ENCODE measurements at regions not wholly inside any gene's neighbourhood (a gene's known extent, or its start where the extent isn't known, plus 50 kb on each side); places are given as distances from the start of the nearest gene placed in this dataset.

DNA sequence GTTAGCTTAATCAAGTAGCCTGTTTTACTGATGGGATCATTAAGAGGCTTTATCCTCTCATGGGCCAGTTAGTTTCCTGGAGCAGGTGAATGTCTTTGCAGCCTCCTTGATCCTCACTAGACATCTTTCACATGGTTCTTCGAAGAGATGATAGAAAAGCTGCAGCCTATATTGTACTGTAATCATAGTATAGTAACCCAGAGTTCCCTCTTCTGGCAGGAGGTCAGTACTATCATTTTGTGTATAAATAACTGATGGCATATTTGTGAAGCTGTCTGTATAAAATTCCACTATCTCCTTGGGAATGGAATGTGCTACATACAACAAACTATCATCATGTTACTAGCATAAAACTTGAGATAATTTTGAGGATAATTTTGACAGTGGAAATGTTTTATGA is 123.8 kb upstream of the PRPS1L1 start:
- Histone ChIP-seq H3K4me1 (ENCODE audit: control insufficient read depth in 1 of 2, insufficient read depth in 2 of 2, low read length in 2 of 2) (no peaks in the 10 kb centered on the region), H2BK120ac (ENCODE audit: insufficient read depth, low read length, poor library complexity) (no peak overlapping the region), H3K14ac (ENCODE audit: low read length) (no peak overlapping the region), H2AFZ (ENCODE audit: insufficient read depth, low read length, poor library complexity) (no peak overlapping the region), H3K79me2 (ENCODE audit: control insufficient read depth, insufficient read depth, low read length, poor library complexity) (no peaks in the 10 kb centered on the region), H3K4me3 (ENCODE audit: low read depth, low read length) (no peak overlapping the region), H3K27ac (ENCODE audit: low read depth, low read length) (no peak overlapping the region), H4K8ac (ENCODE audit: low read depth, low read length) (no peak overlapping the region), H3K79me1 (ENCODE audit: low read length) (no peaks in the 10 kb centered on the region), H3K18ac (ENCODE audit: low read length) (no peak overlapping the region), H4K91ac (ENCODE audit: low read depth, low read length) (no peak overlapping the region), H3K36me3 (ENCODE audit: control insufficient read depth in 1 of 2, insufficient read depth in 2 of 2, low read length in 2 of 2) (no peaks in the 10 kb centered on the region), H3K9ac (ENCODE audit: low read length) (no peak overlapping the region), H3K23ac (ENCODE audit: low read length) (no peak overlapping the region), H3K4me2 (ENCODE audit: low read length) (no peak overlapping the region), H3K27me3 (ENCODE audit: insufficient read depth, low read length) (no peaks in the 10 kb centered on the region), H2BK5ac (ENCODE audit: low read depth, low read length, poor library complexity) (no peak overlapping the region), H3K9me3 (ENCODE audit: insufficient read depth, low read depth, low read length) (no peaks in the 10 kb centered on the region), H2AK5ac (ENCODE audit: low read length) (no peak overlapping the region), H2BK12ac (ENCODE audit: low read length) (no peak overlapping the region), H3K4ac (ENCODE audit: low read depth, low read length) (no peak overlapping the region), H4K12ac (ENCODE audit: low read depth, low read length) (no peak overlapping the region)
- WGBS (ENCODE audit: extremely low coverage, insufficient coverage, insufficient read length), result no CpG with 5 or more reads among the region's 1 CpG
- no peak for DNase-seq

- H3K9me3 ChIP-seq (ENCODE audit: insufficient read depth, low read depth, low read length), result no peaks in the 10 kb centered on the region
- no peak overlapping the region for H2BK12ac ChIP-seq (ENCODE audit: low read length)
- no peak overlapping the region for H3K23ac ChIP-seq (ENCODE audit: low read length)
- WGBS (ENCODE audit: extremely low coverage, insufficient coverage, insufficient read length), result no CpG with 5 or more reads among the region's 6 CpGs
- no peak overlapping the region for H2BK5ac ChIP-seq (ENCODE audit: low read depth, low read length, poor library complexity)
- no peak overlapping the region for H4K12ac ChIP-seq (ENCODE audit: low read depth, low read length)
- no peaks in the 10 kb centered on the region for H3K4me1 ChIP-seq (ENCODE audit: control insufficient read depth in 1 of 2, insufficient read depth in 2 of 2, low read length in 2 of 2)
- no peak overlapping the region for H3K9ac ChIP-seq (ENCODE audit: low read length)
- no peak overlapping the region for H3K4me3 ChIP-seq (ENCODE audit: low read depth, low read length)
- no peaks in the 10 kb centered on the region for H3K27me3 ChIP-seq (ENCODE audit: insufficient read depth, low read length)
- no peak overlapping the region for H2AFZ ChIP-seq (ENCODE audit: insufficient read depth, low read length, poor library complexity)
- H3K4ac ChIP-seq (ENCODE audit: low read depth, low read length), result no peak overlapping the region
- no peak overlapping the region for H3K14ac ChIP-seq (ENCODE audit: low read length)
- H3K79me2 ChIP-seq (ENCODE audit: control insufficient read depth, insufficient read depth, low read length, poor library complexity), result no peaks in the 10 kb centered on the region
- H4K91ac ChIP-seq (ENCODE audit: low read depth, low read length), result no peak overlapping the region
- no peak overlapping the region for H3K4me2 ChIP-seq (ENCODE audit: low read length)
- no peak overlapping the region for H3K27ac ChIP-seq (ENCODE audit: low read depth, low read length)
- no peaks in the 10 kb centered on the region for H3K36me3 ChIP-seq (ENCODE audit: control insufficient read depth in 1 of 2, insufficient read depth in 2 of 2, low read length in 2 of 2)
- no peak overlapping the region for H2BK120ac ChIP-seq (ENCODE audit: insufficient read depth, low read length, poor library complexity)
- no peak overlapping the region for H2AK5ac ChIP-seq (ENCODE audit: low read length)
- no peak overlapping the region for H4K8ac ChIP-seq (ENCODE audit: low read depth, low read length)
- H3K79me1 ChIP-seq (ENCODE audit: low read length), result no peaks in the 10 kb centered on the region
- H3K18ac ChIP-seq (ENCODE audit: low read length), result no peak overlapping the region
- no peak for DNase-seq
These were observed 125.6 kb upstream of the PRPS1L1 start for GRCh38 chr7:18153183-18153748.

DNA sequence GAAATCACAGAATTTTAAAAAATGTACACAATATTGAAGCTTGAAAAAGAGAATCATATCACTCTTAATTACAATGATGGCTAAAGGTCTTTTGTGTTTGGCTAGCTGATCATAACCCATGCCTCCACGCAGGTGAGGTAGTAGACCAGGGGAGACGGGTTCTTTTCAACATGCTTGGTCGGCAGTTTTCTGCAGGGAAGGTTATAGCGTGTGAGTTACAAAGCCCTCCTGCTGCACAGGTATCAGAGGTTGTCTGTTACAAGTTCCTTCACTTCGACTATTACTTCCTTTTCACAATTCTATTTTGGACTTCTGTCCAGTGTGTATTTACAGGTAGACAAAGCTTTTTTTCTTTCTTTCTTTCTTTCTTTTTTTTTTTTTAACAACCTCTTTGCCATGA is 127.1 kb upstream of the PRPS1L1 start:
- Histone ChIP-seq H2BK5ac (ENCODE audit: low read depth, low read length, poor library complexity) (no peak overlapping the region), H3K4me1 (ENCODE audit: control insufficient read depth in 1 of 2, insufficient read depth in 2 of 2, low read length in 2 of 2) (no peaks in the 10 kb centered on the region), H3K9ac (ENCODE audit: low read length) (no peak overlapping the region), H3K79me1 (ENCODE audit: low read length) (no peaks in the 10 kb centered on the region), H2BK12ac (ENCODE audit: low read length) (no peak overlapping the region), H3K36me3 (ENCODE audit: control insufficient read depth in 1 of 2, insufficient read depth in 2 of 2, low read length in 2 of 2) (no peaks in the 10 kb centered on the region), H3K9me3 (ENCODE audit: insufficient read depth, low read depth, low read length) (no peaks in the 10 kb centered on the region), H3K4ac (ENCODE audit: low read depth, low read length) (no peak overlapping the region), H4K91ac (ENCODE audit: low read depth, low read length) (no peak overlapping the region), H4K8ac (ENCODE audit: low read depth, low read length) (no peak overlapping the region), H3K27me3 (ENCODE audit: insufficient read depth, low read length) (no peaks in the 10 kb centered on the region), H3K27ac (ENCODE audit: low read depth, low read length) (no peak overlapping the region), H4K12ac (ENCODE audit: low read depth, low read length) (no peak overlapping the region), H2AK5ac (ENCODE audit: low read length) (no peak overlapping the region), H3K18ac (ENCODE audit: low read length) (no peak overlapping the region), H2BK120ac (ENCODE audit: insufficient read depth, low read length, poor library complexity) (no peak overlapping the region), H3K4me2 (ENCODE audit: low read length) (no peak overlapping the region), H3K14ac (ENCODE audit: low read length) (no peak overlapping the region), H3K23ac (ENCODE audit: low read length) (no peak overlapping the region), H3K4me3 (ENCODE audit: low read depth, low read length) (no peak overlapping the region), H2AFZ (ENCODE audit: insufficient read depth, low read length, poor library complexity) (no peak overlapping the region), H3K79me2 (ENCODE audit: control insufficient read depth, insufficient read depth, low read length, poor library complexity) (no peaks in the 10 kb centered on the region)
- no CpG with 5 or more reads among the region's 5 CpGs for WGBS (ENCODE audit: extremely low coverage, insufficient coverage, insufficient read length)
- DNase-seq, result no peak

- WGBS (ENCODE audit: extremely low coverage, insufficient coverage, insufficient read length), result no CpG with 5 or more reads among the region's 1 CpG
- Histone ChIP-seq H2AFZ (ENCODE audit: insufficient read depth, low read length, poor library complexity) (no peak overlapping the region), H3K4ac (ENCODE audit: low read depth, low read length) (no peak overlapping the region)
These were observed 129.6 kb upstream of the PRPS1L1 start for GRCh38 chr7:18157233-18157632.

More at GRCh38 chr7:18157233-18157632, 129.6 kb upstream of the PRPS1L1 start:
- H3K9ac ChIP-seq (ENCODE audit: low read length), result no peak overlapping the region
- no peaks in the 10 kb centered on the region for H3K4me1 ChIP-seq (ENCODE audit: control insufficient read depth in 1 of 2, insufficient read depth in 2 of 2, low read length in 2 of 2)
- H3K9me3 ChIP-seq (ENCODE audit: insufficient read depth, low read depth, low read length), result no peaks in the 10 kb centered on the region
- H2BK120ac ChIP-seq (ENCODE audit: insufficient read depth, low read length, poor library complexity), result no peak overlapping the region
- no peak overlapping the region for H3K18ac ChIP-seq (ENCODE audit: low read length)
- no peak overlapping the region for H2BK12ac ChIP-seq (ENCODE audit: low read length)
- no peak overlapping the region for H4K91ac ChIP-seq (ENCODE audit: low read depth, low read length)
- no peak overlapping the region for H3K14ac ChIP-seq (ENCODE audit: low read length)
- no peak overlapping the region for H3K23ac ChIP-seq (ENCODE audit: low read length)
- no peak overlapping the region for H2AK5ac ChIP-seq (ENCODE audit: low read length)
- H3K4me3 ChIP-seq (ENCODE audit: low read depth, low read length), result no peak overlapping the region
- H3K79me1 ChIP-seq (ENCODE audit: low read length), result no peaks in the 10 kb centered on the region
- no peak overlapping the region for H2BK5ac ChIP-seq (ENCODE audit: low read depth, low read length, poor library complexity)
- no peaks in the 10 kb centered on the region for H3K27me3 ChIP-seq (ENCODE audit: insufficient read depth, low read length)
- H3K4me2 ChIP-seq (ENCODE audit: low read length), result no peak overlapping the region
- H3K27ac ChIP-seq (ENCODE audit: low read depth, low read length), result no peak overlapping the region
- no peaks in the 10 kb centered on the region for H3K79me2 ChIP-seq (ENCODE audit: control insufficient read depth, insufficient read depth, low read length, poor library complexity)
- H4K12ac ChIP-seq (ENCODE audit: low read depth, low read length), result no peak overlapping the region
- no peaks in the 10 kb centered on the region for H3K36me3 ChIP-seq (ENCODE audit: control insufficient read depth in 1 of 2, insufficient read depth in 2 of 2, low read length in 2 of 2)
- DNase-seq, result no peak
- H4K8ac ChIP-seq (ENCODE audit: low read depth, low read length), result no peak overlapping the region

Measured in trophoblast cell (in vitro differentiated cells and primary cell).